ENCODE measurements at regions not wholly inside any gene's neighbourhood (a gene's known extent, or its start where the extent isn't known, plus 50 kb on each side); places are given as distances from the start of the nearest gene placed in this dataset.

GRCh38 chr2:195586062-195586714 is 70.8 kb upstream of the SLC39A10 start:
- peaks cover 13% of the 10 kb centered on the region for H3K4me1 ChIP-seq
- TF ChIP-seq ZFP36 (IDR thresholded peaks at IDR 0.05; ENCODE audit: borderline replicate concordance, partially characterized antibody) (no peak), RAD21 (conservative IDR thresholded peaks at IDR 0.05 in 1 of 2, IDR thresholded peaks at IDR 0.05 in 1 of 2) (no peak), SMC3 (IDR thresholded peaks at IDR 0.05) (no peak), KDM5A (IDR thresholded peaks at IDR 0.05) (no peak), CBX8 (IDR thresholded peaks at IDR 0.05) (no peak), HES2 (IDR thresholded peaks at IDR 0.05) (no peak), RCOR1 (IDR thresholded peaks at IDR 0.05; ENCODE audit: low read depth, low read length) (no peak), FOSB (CRISPR knock-in tag; IDR thresholded peaks at IDR 0.05) (no peak), TFCP2L1 (CRISPR knock-in tag; IDR thresholded peaks at IDR 0.05) (no peak), FOXS1 (CRISPR knock-in tag; IDR thresholded peaks at IDR 0.05) (no peak)
- POLR2A ChIA-PET: no interaction called here
- H3K9me3 ChIP-seq: no peaks in the 10 kb centered on the region
- H3K27ac ChIP-seq: no peak overlapping the region
- CTCF ChIA-PET: interaction anchor here (0.8 to 1.0 kb wide), 2 partner anchors 10 to 52 kb away, joined by 3 read pairs; no protein-coding TSS in a partner anchor
- DNase-seq (ENCODE audit: low read depth in 1 of 2, low spot score in 1 of 2) (no peak), ATAC-seq (no peak), FAIRE-seq (no peak)
- 80% methylated on average over 1 of the region's 1 CpG for WGBS (ENCODE audit: missing lambda C conversion rate)
- H3K4me2 ChIP-seq: no peak overlapping the region
- no peak overlapping the region for H3K4me3 ChIP-seq

GRCh38 chr2:195582188-195582587 is 74.8 kb upstream of the SLC39A10 start:
- DNase-seq (ENCODE audit: low read depth in 1 of 2, low spot score in 1 of 2): no peak
- H3K4me2 ChIP-seq: no peak overlapping the region
- ChIA-PET CTCF (interaction anchor here (1.0 to 1.6 kb wide), 3 partner anchors 15 to 84 kb away, joined by 3 to 6 read pairs (median 4); no protein-coding TSS in a partner anchor), POLR2A (no interaction called here)
- FAIRE-seq: no peak
- WGBS (ENCODE audit: missing lambda C conversion rate): 86% methylated on average over 1 of the region's 1 CpG
- H3K9me3 ChIP-seq: no peaks in the 10 kb centered on the region
- H3K4me1 ChIP-seq: 0 out of 3 replicates have a peak, but pooled peaks cover 7% of the 10 kb centered on the region
- ATAC-seq: no peak
- no peak overlapping the region for H3K4me3 ChIP-seq
- H3K27ac ChIP-seq: no peak overlapping the region
- TF ChIP-seq JUNB (IDR thresholded peaks at IDR 0.05) (no peak), MAZ (IDR thresholded peaks at IDR 0.05; ENCODE audit: borderline replicate concordance, low read depth, low read length) (no peak), MAX (IDR thresholded peaks at IDR 0.05) (no peak), HES2 (IDR thresholded peaks at IDR 0.05) (no peak), MAFK (IDR thresholded peaks at IDR 0.05; ENCODE audit: partially characterized antibody) (no peak), RARB (CRISPR knock-in tag; IDR thresholded peaks at IDR 0.05) (no peak), MYC (IDR thresholded peaks at IDR 0.05; ENCODE audit: borderline replicate concordance, low read length) (no peak), FOSL2 (IDR thresholded peaks at IDR 0.05) (no peak), FOSL2 (CRISPR knock-in tag; IDR thresholded peaks at IDR 0.05) (no peak), HMGXB4 (CRISPR knock-in tag; IDR thresholded peaks at IDR 0.05; ENCODE audit: borderline replicate concordance) (no peak), CHD2 (IDR thresholded peaks at IDR 0.05; ENCODE audit: low read length, partially characterized antibody) (no peak), ELK1 (IDR thresholded peaks at IDR 0.05; ENCODE audit: low read depth, low read length) (no peak), CBX8 (IDR thresholded peaks at IDR 0.05) (no peak), REST (IDR thresholded peaks at IDR 0.05) (no peak), ATOH8 (CRISPR knock-in tag; IDR thresholded peaks at IDR 0.05; ENCODE audit: low read depth) (no peak), SREBF2 (IDR thresholded peaks at IDR 0.05) (no peak), SMC3 (IDR thresholded peaks at IDR 0.05) (no peak), BCL3 (IDR thresholded peaks at IDR 0.05) (no peak), NFE2L2 (conservative IDR thresholded peaks at IDR 0.05; ENCODE audit: low read length) (no peak), HOXB5 (CRISPR knock-in tag; IDR thresholded peaks at IDR 0.05) (no peak)
